ENCODE measurements at regions not wholly inside any gene's neighbourhood (a gene's known extent, or its start where the extent isn't known, plus 50 kb on each side); places are given as distances from the start of the nearest gene placed in this dataset.
A peak's percentile ranks its signal among the peaks of the same experiment; 100 is the strongest.
"Not testable (repeated sequence)": the region's sequence is repeated elsewhere in the genome, so short reads cannot be mapped to it uniquely, and the experiment has no call there.

- POLR2A ChIA-PET (ENCODE audit: partially characterized antibody); H3K27ac Mint-ChIP-seq; H3K36me3 ChIP-seq (ENCODE audit: insufficient read depth, low read length); H3K9me3 Mint-ChIP-seq; H3K27me3 ChIP-seq (ENCODE audit: insufficient read depth, low read length); H3K4me3 Mint-ChIP-seq; H3K27ac ChIP-seq (ENCODE audit: low read depth, low read length); intact Hi-C loops (cut with micrococcal nuclease); H3K27me3 Mint-ChIP-seq; H3K4me1 ChIP-seq (ENCODE audit: insufficient read depth, low read length); H3K4me3 ChIP-seq (ENCODE audit: low read length in 2 of 2); H3K36me3 Mint-ChIP-seq; H3K4me1 Mint-ChIP-seq; H3K9me3 ChIP-seq (ENCODE audit: control insufficient read depth in 1 of 2, low read length in 2 of 2); CTCF ChIA-PET (ENCODE audit: partially characterized antibody): not testable (repeated sequence)
- peak in 1 of 5 donors; percentile 16 for DNase-seq
Observed at GRCh38 chr16:32401211-32401610, 148.1 kb downstream of the TP53TG3D start.

All from CD4-positive, alpha-beta memory T cell (primary cell).